Left lung (tissue), 4 donors: ENCODE measurements at regions not wholly inside any gene's neighbourhood (a gene's known extent, or its start where the extent isn't known, plus 50 kb on each side); places are given as distances from the start of the nearest gene placed in this dataset.

Experiments
- ATAC-seq: fragments of 200-7000 bp; cut with Tn5 transposase; one replicate; pipeline ENCODE4 v1.9.1; 2020; ENCODE audit warnings: moderate library complexity
- DNase-seq, 4 donors: peaks; one replicate each; pipeline ENCODE4 v3.0.0-alpha.2; 2013 to 2020
- H3K27ac ChIP-seq, 2 donors: fragments of 200-600 bp; sonication (generic) in 1 of 2; one replicate each; pipeline versions ENCODE4 v1.5.0 to v1.8.0; 2020 to 2021
- H3K27me3 ChIP-seq, 2 donors: fragments of 200-600 bp; sonication (generic) in 1 of 2; one replicate each; pipeline versions ENCODE4 v1.5.0 to v1.8.0; 2020 to 2021
- H3K36me3 ChIP-seq, 2 donors: fragments of 200-600 bp; sonication (generic) in 1 of 2; one replicate each; pipeline versions ENCODE4 v1.5.0 to v1.8.0; 2020 to 2021
- H3K4me1 ChIP-seq, 2 donors: fragments of 200-600 bp; one replicate each; pipeline ENCODE4 v1.8.0; 2021
- H3K4me3 ChIP-seq, 2 donors: fragments of 200-600 bp; sonication (generic) in 1 of 2; one replicate each; pipeline versions ENCODE4 v1.5.0 to v1.8.0; 2020 to 2021; ENCODE audit warnings: mild to moderate bottlenecking in 1 of 2
- H3K9me3 ChIP-seq, 2 donors: fragments of 200-600 bp; sonication (generic) in 1 of 2; one replicate each; pipeline versions ENCODE4 v1.5.0 to v1.8.0; 2020 to 2021
- CTCF ChIP-seq, 2 donors: fragments of 200-600 bp; sonication (generic) in 1 of 2; IDR thresholded peaks; one replicate each; pipeline versions ENCODE4 v1.5.0 to v1.8.0; 2021; ENCODE audit warnings: antibody characterized with exemption in 2 of 2
- intact Hi-C, 2 donors: fragments of 100-400 bp; cut with DNase I; formaldehyde crosslinking; loops; one replicate each; pipeline versions ENCODE4 v1.11.2 to v1.14.2; 2022
- donor health status: DM: no; HTN: yes; CAD: no.
- donor health status: DM: no; HTN: no; CAD: no.

- Histone ChIP-seq H3K27ac (no peak overlapping the region), H3K4me1 (no peaks in the 10 kb centered on the region), H3K4me3 (no peak overlapping the region), H3K9me3 (no peaks in the 10 kb centered on the region), H3K27me3 (no peaks in the 10 kb centered on the region), H3K36me3 (no peaks in the 10 kb centered on the region)
- no peak for TF ChIP-seq CTCF (IDR thresholded peaks at IDR 0.05)
- no peak for DNase-seq
- no peak for ATAC-seq
- intact Hi-C loops = no loop called here
Measured at GRCh38 chr20:60634491-60635172, 617.4 kb upstream of the CDH4 start.

- no peak for TF ChIP-seq CTCF (IDR thresholded peaks at IDR 0.05)
- H3K4me3 ChIP-seq = no peak overlapping the region
- no peaks in the 10 kb centered on the region for H3K9me3 ChIP-seq
- intact Hi-C loops = no loop called here
- H3K27me3 ChIP-seq = no peaks in the 10 kb centered on the region
- ATAC-seq (no peak), DNase-seq (no peak)
- H3K36me3 ChIP-seq = no peaks in the 10 kb centered on the region
- H3K27ac ChIP-seq = no peak overlapping the region
- H3K4me1 ChIP-seq = no peaks in the 10 kb centered on the region
Measured at GRCh38 chr20:60636417-60636816, 615.6 kb upstream of the CDH4 start.

- ATAC-seq = no peak
- H3K27me3 ChIP-seq = no peaks in the 10 kb centered on the region
- no peaks in the 10 kb centered on the region for H3K9me3 ChIP-seq
- no peak for DNase-seq
- H3K4me3 ChIP-seq = no peak overlapping the region
- no peak overlapping the region for H3K27ac ChIP-seq
- no peaks in the 10 kb centered on the region for H3K36me3 ChIP-seq
- TF ChIP-seq CTCF (IDR thresholded peaks at IDR 0.05) = no peak
- H3K4me1 ChIP-seq = no peaks in the 10 kb centered on the region
- intact Hi-C loops = no loop called here
Measured at GRCh38 chr20:60637801-60638200, 614.3 kb upstream of the CDH4 start.

- no peaks in the 10 kb centered on the region for H3K4me1 ChIP-seq
- DNase-seq (no peak), ATAC-seq (no peak)
- H3K27me3 ChIP-seq = no peaks in the 10 kb centered on the region
- no peaks in the 10 kb centered on the region for H3K9me3 ChIP-seq
- TF ChIP-seq CTCF (IDR thresholded peaks at IDR 0.05) = no peak
- no peak overlapping the region for H3K4me3 ChIP-seq
- intact Hi-C loops = no loop called here
- H3K36me3 ChIP-seq = no peaks in the 10 kb centered on the region
- H3K27ac ChIP-seq = no peak overlapping the region
Measured at GRCh38 chr20:60638430-60639098, 613.5 kb upstream of the CDH4 start.

- ATAC-seq = no peak
- TF ChIP-seq CTCF (IDR thresholded peaks at IDR 0.05) = no peak
- H3K4me1 ChIP-seq = no peaks in the 10 kb centered on the region
- H3K27ac ChIP-seq = no peak overlapping the region
- no peaks in the 10 kb centered on the region for H3K36me3 ChIP-seq
- no peak for DNase-seq
- intact Hi-C loops = no loop called here
- no peak overlapping the region for H3K4me3 ChIP-seq
- no peaks in the 10 kb centered on the region for H3K27me3 ChIP-seq
- peaks cover 0 to 3% of the 10 kb centered on the region in 2 donors for H3K9me3 ChIP-seq
Measured at GRCh38 chr20:60641879-60642447, 610.1 kb upstream of the CDH4 start.
